ENCODE measurements at regions not wholly inside any gene's neighbourhood (a gene's known extent, or its start where the extent isn't known, plus 50 kb on each side); places are given as distances from the start of the nearest gene placed in this dataset.

GRCh38 chrX:6701085-6701484 lies 166.2 kb upstream of the VCX3A start:
- no peaks in the 10 kb centered on the region for H3K36me3 Mint-ChIP-seq (ENCODE audit: low read depth)
- no peaks in the 10 kb centered on the region for H3K4me1 Mint-ChIP-seq (ENCODE audit: low read depth)
- no peak overlapping the region for H3K27ac Mint-ChIP-seq
- DNase-seq (ENCODE audit: low spot score): no peak
- H3K4me3 Mint-ChIP-seq: no peak overlapping the region
- no peaks in the 10 kb centered on the region for H3K9me3 Mint-ChIP-seq
- no peaks in the 10 kb centered on the region for H3K27me3 Mint-ChIP-seq (ENCODE audit: insufficient read depth)
- intact Hi-C loops (cut with micrococcal nuclease): no loop called here

- no peaks in the 10 kb centered on the region for H3K36me3 Mint-ChIP-seq (ENCODE audit: low read depth)
- no peak overlapping the region for H3K4me3 Mint-ChIP-seq
- no peaks in the 10 kb centered on the region for H3K27me3 Mint-ChIP-seq (ENCODE audit: insufficient read depth)
- no peak for DNase-seq (ENCODE audit: low spot score)
- H3K27ac Mint-ChIP-seq: no peak overlapping the region
- H3K4me1 Mint-ChIP-seq (ENCODE audit: low read depth): no peaks in the 10 kb centered on the region
- intact Hi-C loops (cut with micrococcal nuclease): no loop called here
- H3K9me3 Mint-ChIP-seq: no peaks in the 10 kb centered on the region
Measured at GRCh38 chrX:6695717-6696116, 160.8 kb upstream of the VCX3A start.

- intact Hi-C loops (cut with micrococcal nuclease): no loop called here
- no peak for DNase-seq (ENCODE audit: low spot score)
- Mint-ChIP-seq H3K27ac (no peak overlapping the region), H3K4me3 (no peak overlapping the region), H3K36me3 (ENCODE audit: low read depth) (no peaks in the 10 kb centered on the region), H3K27me3 (ENCODE audit: insufficient read depth) (no peaks in the 10 kb centered on the region), H3K9me3 (no peaks in the 10 kb centered on the region), H3K4me1 (ENCODE audit: low read depth) (no peaks in the 10 kb centered on the region)
Measured at GRCh38 chrX:6694977-6695376, 160.1 kb upstream of the VCX3A start.

DNA sequence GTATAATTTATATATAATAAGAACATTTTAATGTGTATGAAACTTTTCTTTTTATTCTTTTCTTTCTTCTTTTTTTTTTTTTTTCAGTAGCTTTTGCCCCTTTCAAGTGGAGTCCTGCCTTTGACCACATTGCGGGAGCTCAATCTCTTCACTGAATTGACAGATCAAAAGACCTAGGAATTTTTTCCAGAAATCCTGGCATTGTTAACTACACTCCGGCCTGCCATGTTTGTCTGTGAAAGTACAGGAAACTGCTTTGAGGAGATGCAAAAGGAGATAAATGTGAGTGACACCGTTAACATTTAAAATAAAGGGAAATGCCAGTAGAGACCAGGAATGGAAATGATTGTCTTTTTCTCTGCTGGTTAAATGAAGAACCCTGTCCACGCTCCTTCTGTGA lies 159.3 kb upstream of the VCX3A start:
- intact Hi-C loops (cut with micrococcal nuclease): no loop called here
- H3K36me3 Mint-ChIP-seq (ENCODE audit: low read depth): no peaks in the 10 kb centered on the region
- H3K9me3 Mint-ChIP-seq: peaks cover 4% of the 10 kb centered on the region
- H3K4me1 Mint-ChIP-seq (ENCODE audit: low read depth): no peaks in the 10 kb centered on the region
- DNase-seq (ENCODE audit: low spot score): no peak
- no peaks in the 10 kb centered on the region for H3K27me3 Mint-ChIP-seq (ENCODE audit: insufficient read depth)
- no peak overlapping the region for H3K27ac Mint-ChIP-seq
- no peak overlapping the region for H3K4me3 Mint-ChIP-seq

- intact Hi-C loops (cut with micrococcal nuclease): no loop called here
- Mint-ChIP-seq H3K4me1 (ENCODE audit: low read depth) (no peaks in the 10 kb centered on the region), H3K4me3 (no peak overlapping the region), H3K9me3 (peaks cover 4% of the 10 kb centered on the region), H3K27ac (no peak overlapping the region), H3K27me3 (ENCODE audit: insufficient read depth) (no peaks in the 10 kb centered on the region), H3K36me3 (ENCODE audit: low read depth) (no peaks in the 10 kb centered on the region)
- DNase-seq (ENCODE audit: low spot score): no peak
Measured at GRCh38 chrX:6693051-6693450, 158.1 kb upstream of the VCX3A start.

DNA sequence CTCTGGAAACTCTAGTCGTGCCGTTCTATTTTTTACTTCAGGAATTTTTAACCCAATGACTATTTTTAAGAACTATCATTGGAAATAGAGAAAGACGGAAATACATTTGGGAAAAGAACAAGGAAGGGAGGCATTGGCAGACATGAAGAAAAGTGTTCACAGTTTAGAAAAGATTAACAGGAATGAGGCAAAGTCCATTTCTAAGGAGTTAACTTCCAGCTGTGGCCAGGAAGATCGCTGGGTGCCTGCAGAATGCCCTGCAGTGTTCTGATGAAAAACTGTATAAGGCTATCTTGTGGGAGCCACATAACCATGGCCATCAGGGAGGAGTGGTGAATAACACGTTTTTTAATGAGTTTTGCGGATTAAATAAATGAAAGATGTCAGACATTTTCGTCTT lies 150.6 kb upstream of the VCX3A start:
- Mint-ChIP-seq H3K9me3 (peaks cover 4% of the 10 kb centered on the region), H3K27ac (no peak overlapping the region), H3K36me3 (ENCODE audit: low read depth) (no peaks in the 10 kb centered on the region), H3K4me1 (ENCODE audit: low read depth) (no peaks in the 10 kb centered on the region), H3K27me3 (ENCODE audit: insufficient read depth) (no peaks in the 10 kb centered on the region), H3K4me3 (no peak overlapping the region)
- intact Hi-C loops (cut with micrococcal nuclease): no loop called here
- no peak for DNase-seq (ENCODE audit: low spot score)

DNA sequence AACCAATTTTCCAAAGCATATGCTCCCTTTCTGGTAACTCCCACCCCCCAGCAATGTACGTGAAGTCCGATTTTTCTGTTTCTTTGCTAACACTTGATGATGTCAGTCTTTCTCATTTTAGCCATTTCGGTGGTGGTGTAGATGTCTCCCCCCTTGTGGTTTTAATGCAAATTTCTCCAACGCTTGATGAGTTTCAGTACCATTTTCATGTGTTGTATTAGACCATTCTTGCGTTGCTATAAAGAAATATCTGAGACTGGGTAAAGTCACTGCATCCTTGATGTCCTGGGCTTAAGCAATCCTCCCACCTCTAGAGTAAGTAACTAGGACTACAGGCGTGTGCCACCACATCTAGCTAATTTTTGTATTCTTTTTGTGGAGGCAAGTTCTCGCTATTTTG lies 148.4 kb upstream of the VCX3A start:
- DNase-seq (ENCODE audit: low spot score): no peak

DNA sequence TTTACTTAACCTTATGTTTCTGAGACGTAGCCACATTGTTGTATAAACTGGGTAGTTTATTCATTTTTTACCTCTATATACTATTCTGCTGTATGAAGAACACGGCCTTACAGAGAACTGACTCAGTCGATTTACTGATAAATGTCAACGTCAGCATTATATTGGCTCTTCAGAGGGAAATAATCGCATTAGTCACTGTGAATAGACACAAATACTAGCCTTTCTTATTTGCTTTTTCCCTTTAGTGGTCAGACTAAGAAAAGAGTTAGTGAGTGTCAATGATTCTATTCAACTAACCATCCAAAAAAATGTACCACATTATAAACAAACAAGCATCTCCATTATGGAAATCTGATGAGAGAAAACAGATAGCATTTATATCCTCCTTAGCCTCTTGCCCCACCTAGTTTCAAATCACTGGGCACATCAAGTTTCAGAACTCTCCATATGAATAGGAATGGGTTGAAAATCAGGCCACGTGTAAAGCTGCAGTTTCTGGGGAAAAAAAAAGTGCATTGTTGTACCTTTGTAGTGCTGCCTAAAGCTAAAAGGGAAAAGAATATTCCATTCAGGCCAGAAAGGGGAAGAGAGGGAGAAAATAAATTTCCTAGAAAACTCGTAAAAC lies 146.7 kb upstream of the VCX3A start:
- no peaks in the 10 kb centered on the region for H3K4me1 Mint-ChIP-seq (ENCODE audit: low read depth)
- no peak overlapping the region for H3K27ac Mint-ChIP-seq
- H3K36me3 Mint-ChIP-seq (ENCODE audit: low read depth): no peaks in the 10 kb centered on the region
- DNase-seq (ENCODE audit: low spot score): no peak
- intact Hi-C loops (cut with micrococcal nuclease): no loop called here
- H3K27me3 Mint-ChIP-seq (ENCODE audit: insufficient read depth): no peaks in the 10 kb centered on the region
- H3K9me3 Mint-ChIP-seq: no peaks in the 10 kb centered on the region
- H3K4me3 Mint-ChIP-seq: no peak overlapping the region

More for the DNA sequence above, 148.4 kb upstream of the VCX3A start:
- H3K4me3 Mint-ChIP-seq: no peak overlapping the region
- H3K9me3 Mint-ChIP-seq: no peaks in the 10 kb centered on the region
- no peaks in the 10 kb centered on the region for H3K36me3 Mint-ChIP-seq (ENCODE audit: low read depth)
- intact Hi-C loops (cut with micrococcal nuclease): no loop called here
- H3K4me1 Mint-ChIP-seq (ENCODE audit: low read depth): no peaks in the 10 kb centered on the region
- no peak overlapping the region for H3K27ac Mint-ChIP-seq
- no peaks in the 10 kb centered on the region for H3K27me3 Mint-ChIP-seq (ENCODE audit: insufficient read depth)

DNA sequence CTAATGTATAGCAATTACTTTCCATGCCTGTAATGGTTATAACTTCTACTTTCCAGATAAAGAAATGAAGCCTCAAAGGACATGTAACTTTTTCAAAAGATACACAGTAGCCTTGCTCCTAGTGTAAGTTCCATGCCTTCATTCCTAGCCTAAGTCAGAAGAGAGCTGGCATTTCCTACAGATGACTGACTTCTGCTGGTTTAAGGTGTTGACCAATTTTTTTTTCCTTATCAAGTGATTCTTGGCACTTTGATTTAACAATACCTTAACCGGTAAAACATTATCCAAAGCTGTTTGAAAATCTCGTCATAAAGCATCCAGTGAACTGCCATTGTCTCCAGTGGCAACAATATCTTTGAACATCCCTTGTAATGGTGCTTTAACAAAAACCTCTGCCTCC lies 145.1 kb upstream of the VCX3A start:
- Mint-ChIP-seq H3K27ac (no peak overlapping the region), H3K36me3 (ENCODE audit: low read depth) (no peaks in the 10 kb centered on the region), H3K4me1 (ENCODE audit: low read depth) (no peaks in the 10 kb centered on the region), H3K4me3 (no peak overlapping the region), H3K27me3 (ENCODE audit: insufficient read depth) (no peaks in the 10 kb centered on the region), H3K9me3 (no peaks in the 10 kb centered on the region)
- no peak for DNase-seq (ENCODE audit: low spot score)
- intact Hi-C loops (cut with micrococcal nuclease): no loop called here

- Mint-ChIP-seq H3K27ac (no peak overlapping the region), H3K36me3 (ENCODE audit: low read depth) (no peaks in the 10 kb centered on the region), H3K4me1 (ENCODE audit: low read depth) (no peaks in the 10 kb centered on the region), H3K4me3 (no peak overlapping the region), H3K9me3 (no peaks in the 10 kb centered on the region), H3K27me3 (ENCODE audit: insufficient read depth) (no peaks in the 10 kb centered on the region)
- no peak for DNase-seq (ENCODE audit: low spot score)
- intact Hi-C loops (cut with micrococcal nuclease): no loop called here
Measured at GRCh38 chrX:6679550-6679949, 144.6 kb upstream of the VCX3A start.

DNA sequence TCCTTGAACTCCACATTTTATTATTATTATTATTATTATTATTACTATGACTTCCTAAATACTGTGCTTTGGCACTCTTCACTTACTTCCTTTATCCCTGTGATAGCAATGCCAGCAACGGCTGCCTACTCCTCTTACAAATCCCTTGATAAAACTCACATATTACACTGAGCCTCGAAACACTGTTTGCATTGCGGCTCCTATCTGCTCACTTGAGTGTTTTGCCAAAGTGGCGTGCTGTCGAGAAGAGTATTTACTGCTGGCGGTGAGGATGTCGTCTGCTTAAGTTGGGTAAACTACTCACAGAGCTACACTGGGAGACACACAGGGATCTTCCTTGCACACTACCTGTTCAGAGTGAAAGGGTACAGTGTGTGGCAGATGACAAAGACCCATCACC lies 143.4 kb upstream of the VCX3A start:
- H3K36me3 Mint-ChIP-seq (ENCODE audit: low read depth): no peaks in the 10 kb centered on the region
- H3K9me3 Mint-ChIP-seq: no peaks in the 10 kb centered on the region
- no peaks in the 10 kb centered on the region for H3K4me1 Mint-ChIP-seq (ENCODE audit: low read depth)
- H3K4me3 Mint-ChIP-seq: no peak overlapping the region
- intact Hi-C loops (cut with micrococcal nuclease): no loop called here
- no peaks in the 10 kb centered on the region for H3K27me3 Mint-ChIP-seq (ENCODE audit: insufficient read depth)
- no peak for DNase-seq (ENCODE audit: low spot score)
- H3K27ac Mint-ChIP-seq: no peak overlapping the region

- DNase-seq (ENCODE audit: low spot score): no peak
- Mint-ChIP-seq H3K4me1 (ENCODE audit: low read depth) (no peaks in the 10 kb centered on the region), H3K27me3 (ENCODE audit: insufficient read depth) (no peaks in the 10 kb centered on the region), H3K27ac (no peak overlapping the region), H3K4me3 (no peak overlapping the region), H3K36me3 (ENCODE audit: low read depth) (no peaks in the 10 kb centered on the region), H3K9me3 (no peaks in the 10 kb centered on the region)
- intact Hi-C loops (cut with micrococcal nuclease): no loop called here
Measured at GRCh38 chrX:6674734-6675133, 139.8 kb upstream of the VCX3A start.

DNA sequence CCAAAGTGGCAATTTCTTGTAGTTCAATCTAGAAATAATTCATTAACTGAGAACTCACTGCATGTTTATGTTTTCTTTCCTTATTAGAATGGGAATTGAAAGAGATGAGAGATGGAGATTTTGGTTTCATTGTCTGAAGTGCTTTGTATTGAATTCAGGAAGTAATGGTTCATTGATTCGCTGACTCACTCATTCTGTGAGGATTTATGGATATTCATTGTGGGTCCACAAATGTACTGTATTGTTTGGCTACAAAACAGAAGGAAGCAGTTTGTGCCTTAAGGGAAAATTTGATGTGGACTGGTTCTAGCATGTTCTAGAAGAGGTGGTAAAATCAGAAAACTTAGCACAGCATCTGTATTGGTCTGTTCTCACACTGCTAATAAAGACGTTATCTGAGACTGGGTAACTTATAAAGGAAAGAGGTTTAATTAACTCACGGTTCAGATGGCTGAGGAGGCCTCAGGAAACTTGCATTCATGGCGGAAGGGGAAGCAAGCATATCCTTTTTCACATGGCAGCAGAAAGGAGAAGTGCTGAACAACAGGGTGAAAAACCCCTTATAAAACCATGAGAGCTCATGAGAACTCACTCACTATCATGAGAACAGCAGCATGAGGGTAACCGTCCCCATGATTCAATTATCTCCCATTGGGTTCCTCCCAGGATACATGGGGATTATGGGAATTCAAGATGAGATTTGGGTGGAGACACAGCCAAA lies 132.3 kb upstream of the VCX3A start:
- intact Hi-C loops (cut with micrococcal nuclease): no loop called here
- H3K4me1 Mint-ChIP-seq (ENCODE audit: low read depth): no peaks in the 10 kb centered on the region
- no peak overlapping the region for H3K27ac Mint-ChIP-seq
- no peaks in the 10 kb centered on the region for H3K36me3 Mint-ChIP-seq (ENCODE audit: low read depth)
- H3K4me3 Mint-ChIP-seq: no peak overlapping the region
- H3K27me3 Mint-ChIP-seq (ENCODE audit: insufficient read depth): no peaks in the 10 kb centered on the region
- no peak for DNase-seq (ENCODE audit: low spot score)
- no peaks in the 10 kb centered on the region for H3K9me3 Mint-ChIP-seq

- no peak for DNase-seq (ENCODE audit: low spot score)
- Mint-ChIP-seq H3K9me3 (no peaks in the 10 kb centered on the region), H3K36me3 (ENCODE audit: low read depth) (no peaks in the 10 kb centered on the region), H3K4me3 (no peak overlapping the region), H3K27ac (no peak overlapping the region), H3K27me3 (ENCODE audit: insufficient read depth) (no peaks in the 10 kb centered on the region), H3K4me1 (ENCODE audit: low read depth) (no peaks in the 10 kb centered on the region)
- intact Hi-C loops (cut with micrococcal nuclease): no loop called here
Measured at GRCh38 chrX:6666624-6667023, 131.7 kb upstream of the VCX3A start.
